CD14-positive monocyte (primary cell): ENCODE measurements at regions not wholly inside any gene's neighbourhood (a gene's known extent, or its start where the extent isn't known, plus 50 kb on each side); places are given as distances from the start of the nearest gene placed in this dataset.

Experiments
- DNase-seq, 3 donors: peaks; one replicate each; pipeline ENCODE4 v3.0.0-alpha.2; 2011 to 2022
- H2AFZ ChIP-seq: 2 replicates; pipeline ENCODE4 v1.6.0; 2012; ENCODE audit warnings: mild to moderate bottlenecking, low read depth, low read length, inconsistent platforms; ENCODE audit not compliant: insufficient read depth, poor library complexity, severe bottlenecking
- H3K27ac ChIP-seq, 2 donors: 1 replicate in 1 of 2; 2 replicates in 1 of 2; pipeline ENCODE4 v1.5.1; 2012 to 2013; ENCODE audit warnings: low read length in 2 of 2, control low read depth in 1 of 2, inconsistent platforms in 1 of 2, low read depth in 1 of 2, mild to moderate bottlenecking in 1 of 2
- H3K27me3 ChIP-seq, 2 donors: one replicate each; pipeline versions ENCODE4 v1.6.0 to v1.6.1; 2011 to 2013; ENCODE audit warnings: low read length in 2 of 2; ENCODE audit not compliant: control insufficient read depth in 2 of 2, insufficient read depth in 2 of 2
- H3K36me3 ChIP-seq, 2 donors: replicated peaks in 1 of 2; 1 replicate in 1 of 2; 2 replicates in 1 of 2; pipeline versions ENCODE4 v1.5.1 to v1.6.1; 2012 to 2013; ENCODE audit warnings: low read length in 2 of 2, control low read depth in 1 of 2, inconsistent platforms in 1 of 2, mild to moderate bottlenecking in 1 of 2; ENCODE audit not compliant: insufficient read depth in 2 of 2, control insufficient read depth in 1 of 2
- H3K4me1 ChIP-seq, 2 donors: 1 replicate in 1 of 2; 2 replicates in 1 of 2; pipeline versions ENCODE4 v1.5.1 to v1.6.1; 2012 to 2013; ENCODE audit warnings: low read length in 2 of 2, control low read depth in 1 of 2, inconsistent platforms in 1 of 2, mild to moderate bottlenecking in 1 of 2, moderate library complexity in 1 of 2; ENCODE audit not compliant: insufficient read depth in 2 of 2, control insufficient read depth in 1 of 2
- H3K4me2 ChIP-seq: replicated peaks from 2 replicates; pipeline ENCODE3; 2012; ENCODE audit warnings: low read length, moderate library complexity, mild to moderate bottlenecking; ENCODE audit not compliant: poor library complexity, severe bottlenecking; ENCODE audit errors: extremely low read depth
- H3K4me3 ChIP-seq, 3 experiments: fragments of 200-600 bp in 1 of 3; sonication (generic) in 1 of 3; replicated peaks in 1 of 3; 1 replicate in 2 of 3; 2 replicates in 1 of 3; pipeline ENCODE4 v1.5.1; 2011 to 2013; ENCODE audit warnings: low read length in 3 of 3, mild to moderate bottlenecking in 3 of 3, control low read depth in 2 of 3, low read depth in 2 of 3, inconsistent platforms in 1 of 3, moderate library complexity in 1 of 3
- H3K79me2 ChIP-seq: 2 replicates; pipeline ENCODE4 v1.6.0; 2012; ENCODE audit warnings: mild to moderate bottlenecking, control low read depth, inconsistent platforms, low read length, moderate library complexity; ENCODE audit not compliant: insufficient read depth
- H3K9ac ChIP-seq: 2 replicates; pipeline ENCODE4 v1.6.0; 2017; ENCODE audit warnings: low read length, mild to moderate bottlenecking; ENCODE audit not compliant: insufficient read depth, poor library complexity, severe bottlenecking
- H3K9me3 ChIP-seq, 2 donors: replicated peaks in 1 of 2; 1 replicate in 1 of 2; 2 replicates in 1 of 2; pipeline versions ENCODE4 v1.5.1 to v1.6.1; 2012 to 2013; ENCODE audit warnings: low read length in 2 of 2, control low read depth in 1 of 2; ENCODE audit not compliant: control insufficient read depth in 1 of 2, insufficient read depth in 1 of 2
- H4K20me1 ChIP-seq: 2 replicates; pipeline ENCODE4 v1.6.0; 2012; ENCODE audit warnings: mild to moderate bottlenecking, low read length, control low read depth, moderate library complexity; ENCODE audit not compliant: insufficient read depth
- H3K27ac Mint-ChIP-seq, 7 donors: one replicate each; pipeline ENCODE4 v1.8.0; 2020; ENCODE audit warnings: mild to moderate bottlenecking in 7 of 7, mixed read lengths in 7 of 7, moderate library complexity in 6 of 7, inconsistent platforms in 2 of 7
- H3K27me3 Mint-ChIP-seq, 3 donors: one replicate each; pipeline ENCODE4 v1.8.0; 2021 to 2022; ENCODE audit warnings: low read depth in 3 of 3, mild to moderate bottlenecking in 3 of 3, mixed read lengths in 3 of 3, moderate library complexity in 3 of 3, inconsistent platforms in 1 of 3
- H3K36me3 Mint-ChIP-seq, 2 donors: one replicate each; pipeline ENCODE4 v1.8.0; 2020; ENCODE audit warnings: mixed read lengths in 2 of 2, inconsistent platforms in 1 of 2, mild to moderate bottlenecking in 1 of 2
- H3K4me1 Mint-ChIP-seq: one replicate; pipeline ENCODE4 v1.8.0; 2020; ENCODE audit warnings: mild to moderate bottlenecking, mixed read lengths
- H3K4me3 Mint-ChIP-seq, 2 donors: one replicate each; pipeline ENCODE4 v1.8.0; 2020; ENCODE audit warnings: mild to moderate bottlenecking in 2 of 2, mixed read lengths in 2 of 2, moderate library complexity in 1 of 2
- H3K9me3 Mint-ChIP-seq, 7 donors: one replicate each; pipeline ENCODE4 v1.8.0; 2020 to 2022; ENCODE audit warnings: mixed read lengths in 7 of 7, mild to moderate bottlenecking in 6 of 7, moderate library complexity in 6 of 7, inconsistent platforms in 2 of 7
- CTCF ChIP-seq: fragments of 200-600 bp; IDR thresholded peaks from one replicate; pipeline ENCODE4 v1.8.0; 2022; ENCODE audit warnings: antibody characterized with exemption, mild to moderate bottlenecking
- WGBS: methylation state at CpG from one replicate; pipeline ENCODE4 v1.1.5; 2013; ENCODE audit warnings: missing lambda C conversion rate; ENCODE audit not compliant: insufficient coverage; 5-methylcytosine and 5-hydroxymethylcytosine counted together
- intact Hi-C, 2 donors: fragments of 100-400 bp; cut with micrococcal nuclease; formaldehyde crosslinking; loops; one replicate each; pipeline versions ENCODE4 v1.15.0 to v1.15.1; 2023

DNA sequence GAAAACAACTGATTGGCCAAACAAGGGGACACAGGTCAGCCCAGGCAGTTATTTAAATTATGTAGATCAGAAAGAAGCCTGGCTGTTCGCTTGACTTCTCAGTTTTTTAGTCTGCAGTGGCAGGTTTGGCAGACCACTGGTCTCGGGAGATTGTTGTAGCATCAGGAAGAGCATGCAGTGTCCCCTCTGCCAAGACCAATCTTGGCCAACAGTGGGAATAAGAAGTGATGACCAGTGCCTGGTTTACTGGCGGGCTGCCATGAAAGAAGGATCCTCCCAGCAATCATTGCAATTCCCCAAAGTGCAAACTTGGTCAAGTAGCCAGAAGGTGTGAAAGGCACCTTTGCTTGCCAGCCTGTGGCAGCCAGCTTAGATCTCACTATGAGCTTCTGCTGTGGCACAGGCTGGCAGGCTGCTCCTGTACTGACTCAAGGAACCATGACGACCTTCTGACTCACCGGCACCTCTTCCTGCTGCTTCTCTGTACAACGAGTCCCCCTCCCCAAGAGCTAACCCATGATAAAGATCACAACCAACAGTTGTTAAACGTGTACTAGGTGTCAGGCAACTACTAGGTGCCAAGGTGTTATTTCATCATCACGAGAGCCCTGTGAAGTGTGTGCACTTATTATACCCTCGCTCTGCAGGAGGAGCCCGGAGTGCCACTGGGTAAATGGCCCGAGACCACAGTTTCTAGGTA lies 76.8 kb upstream of the DUSP22 start:
- Histone ChIP-seq H2AFZ (no peak overlapping the region), H3K27ac (no peak overlapping the region), H3K4me2 (no peak overlapping the region), H3K4me3 (no peak overlapping the region), H3K79me2 (no peaks in the 10 kb centered on the region), H4K20me1 (no peaks in the 10 kb centered on the region), H3K4me1 (peaks cover 19% of the 10 kb centered on the region in 2 donors), H3K36me3 (no peaks in the 10 kb centered on the region), H3K9ac (no peak overlapping the region), H3K27me3 (no peaks in the 10 kb centered on the region), H3K9me3 (peaks cover 0 to 9% of the 10 kb centered on the region in 2 donors)
- Mint-ChIP-seq H3K9me3 (peaks cover 7 to 12% (median 9%) of the 10 kb centered on the region in 7 donors), H3K4me1 (peaks cover 23% of the 10 kb centered on the region), H3K27me3 (peaks cover 3 to 9% (median 9%) of the 10 kb centered on the region in 3 donors), H3K36me3 (no peaks in the 10 kb centered on the region), H3K4me3 (no peak overlapping the region), H3K27ac (peak overlapping the region in 1 of 7 donors; percentile 19)
- DNase-seq = peak in 1 of 3 donors; percentile 56
- TF ChIP-seq CTCF = no peak
- WGBS = 78% methylated on average over 10 of the region's 11 CpGs
- intact Hi-C loops = no loop called here

DNA sequence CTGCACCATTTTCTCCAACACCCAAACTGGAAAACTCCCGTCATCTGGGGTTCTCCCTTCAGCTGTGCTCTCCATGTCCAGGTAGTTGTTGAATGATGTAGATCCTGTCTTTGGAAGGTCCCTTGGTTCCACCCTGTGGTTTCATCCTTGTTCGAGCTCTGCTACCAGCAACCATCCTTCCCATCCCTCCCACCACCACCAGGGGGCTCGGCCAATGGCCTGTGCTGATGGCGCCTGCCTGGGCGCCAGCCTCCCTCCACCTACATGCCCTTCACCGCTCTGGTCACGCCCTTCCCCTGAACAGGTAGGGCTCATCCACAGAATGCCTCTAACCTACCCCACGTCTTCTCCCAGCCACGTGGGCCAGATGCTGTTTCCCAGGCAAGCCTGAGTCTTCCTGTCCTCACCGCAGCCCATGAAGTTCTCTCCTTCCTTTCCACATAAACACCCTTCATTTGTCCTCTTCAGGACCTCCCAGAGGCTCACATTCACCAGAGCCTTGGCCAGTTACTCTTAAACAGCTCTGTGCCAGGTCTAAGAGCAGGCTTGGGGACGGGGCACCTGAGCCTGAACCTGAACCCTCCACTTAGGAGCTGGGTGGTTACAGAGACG lies 75.1 kb upstream of the DUSP22 start:
- TF ChIP-seq CTCF = peak; percentile 62
- peaks cover 2 to 5% (median 4%) of the 10 kb centered on the region in 3 donors for H3K27me3 Mint-ChIP-seq
- DNase-seq = peak in 2 of 3 donors; percentile 25 to 33
- Histone ChIP-seq H3K27ac (no peak overlapping the region), H3K9me3 (peaks cover 0 to 9% of the 10 kb centered on the region in 2 donors), H3K4me1 (peaks cover 30 to 35% of the 10 kb centered on the region in 2 donors), H3K27me3 (no peaks in the 10 kb centered on the region), H2AFZ (no peak overlapping the region), H3K4me2 (no peak overlapping the region), H3K9ac (no peak overlapping the region), H3K4me3 (no peak overlapping the region), H3K36me3 (no peaks in the 10 kb centered on the region), H3K79me2 (no peaks in the 10 kb centered on the region), H4K20me1 (no peaks in the 10 kb centered on the region)
- H3K4me1 Mint-ChIP-seq = peaks cover 37% of the 10 kb centered on the region
- H3K36me3 Mint-ChIP-seq = no peaks in the 10 kb centered on the region
- intact Hi-C loops = no loop called here
- WGBS = 84% methylated on average over 9 of the region's 12 CpGs
- no peak overlapping the region for H3K4me3 Mint-ChIP-seq
- peak overlapping the region in 3 of 7 donors; percentile 12 to 51 (median 47) for H3K27ac Mint-ChIP-seq
- peaks cover 7 to 12% (median 9%) of the 10 kb centered on the region in 7 donors for H3K9me3 Mint-ChIP-seq
